ENCODE measurements at regions not wholly inside any gene's neighbourhood (a gene's known extent, or its start where the extent isn't known, plus 50 kb on each side); places are given as distances from the start of the nearest gene placed in this dataset.

- ATAC-seq (no peak), FAIRE-seq (no peak), DNase-seq (ENCODE audit: low spot score) (no peak)
- H4K20me1 ChIP-seq (ENCODE audit: insufficient read depth, low read length): no peaks in the 10 kb centered on the region
- H3K36me3 ChIP-seq (replicated peaks in 1 of 2; ENCODE audit: control insufficient read depth in 1 of 2, insufficient read depth in 2 of 2, low read length in 2 of 2): no peaks in the 10 kb centered on the region
- 79% methylated on average over 8 of the region's 21 CpGs for WGBS (ENCODE audit: low lambda C conversion rate)
- no peaks in the 10 kb centered on the region for H3K27me3 ChIP-seq (ENCODE audit: control insufficient read depth in 1 of 2, insufficient read depth in 2 of 2, low read length in 2 of 2)
- H3K4me1 ChIP-seq (ENCODE audit: insufficient read depth, low read length): no peaks in the 10 kb centered on the region
- in situ Hi-C loops (cut with HindIII; ENCODE audit: extremely low pct_ligation_motif_present, low pct_unique_long_range_greater_than_20kb): no loop called here
- ChIA-PET POLR2A (no interaction called here), CTCF (ENCODE audit: low intra/inter-chr PET ratio, low total read pairs) (no interaction called here)
- H3K9ac ChIP-seq (ENCODE audit: insufficient read depth, low read depth, low read length): no peak overlapping the region
- no peak overlapping the region for H2AFZ ChIP-seq (ENCODE audit: low read length)
- intact Hi-C loops (cut with micrococcal nuclease; ENCODE audit: unreplicated experiment): no loop called here
- H3K4me2 ChIP-seq (ENCODE audit: low read depth, low read length): no peak overlapping the region
- H3K9me3 ChIP-seq (ENCODE audit: low read length): peaks cover 51% of the 10 kb centered on the region
- H3K27ac ChIP-seq (ENCODE audit: extremely low read length, insufficient read depth, low read length): no peak overlapping the region
- no peaks in the 10 kb centered on the region for H3K79me2 ChIP-seq (ENCODE audit: insufficient read depth, low read length)
- no TSS peak for BruUV-seq (replicated peaks)
- no peak overlapping the region for H3K4me3 ChIP-seq (replicated peaks in 1 of 3; ENCODE audit: insufficient read depth in 1 of 3, low read depth in 2 of 3, low read length in 3 of 3)
- TF ChIP-seq SAFB2 (CRISPR knock-in tag; IDR thresholded peaks at IDR 0.05; ENCODE audit: borderline replicate concordance, low read depth) (no peak), SAP130 (CRISPR knock-in tag; IDR thresholded peaks at IDR 0.05; ENCODE audit: low read depth) (no peak), FOXC1 (CRISPR knock-in tag; IDR thresholded peaks at IDR 0.05; ENCODE audit: borderline replicate concordance) (no peak), GABPA (IDR thresholded peaks at IDR 0.05; ENCODE audit: low read depth, low read length) (no peak), GABPA (CRISPR knock-in tag; IDR thresholded peaks at IDR 0.05; ENCODE audit: low read depth) (no peak), ZNF564 (CRISPR knock-in tag; IDR thresholded peaks at IDR 0.05) (no peak)
- TF ChIP-seq, protein P1, sequence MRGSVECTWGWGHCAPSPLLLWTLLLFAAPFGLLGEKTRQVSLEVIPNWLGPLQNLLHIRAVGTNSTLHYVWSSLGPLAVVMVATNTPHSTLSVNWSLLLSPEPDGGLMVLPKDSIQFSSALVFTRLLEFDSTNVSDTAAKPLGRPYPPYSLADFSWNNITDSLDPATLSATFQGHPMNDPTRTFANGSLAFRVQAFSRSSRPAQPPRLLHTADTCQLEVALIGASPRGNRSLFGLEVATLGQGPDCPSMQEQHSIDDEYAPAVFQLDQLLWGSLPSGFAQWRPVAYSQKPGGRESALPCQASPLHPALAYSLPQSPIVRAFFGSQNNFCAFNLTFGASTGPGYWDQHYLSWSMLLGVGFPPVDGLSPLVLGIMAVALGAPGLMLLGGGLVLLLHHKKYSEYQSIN (CRISPR knock-in tag; IDR thresholded peaks at IDR 0.05; ENCODE audit: borderline replicate concordance): no peak
- TF ChIP-seq, protein P2, sequence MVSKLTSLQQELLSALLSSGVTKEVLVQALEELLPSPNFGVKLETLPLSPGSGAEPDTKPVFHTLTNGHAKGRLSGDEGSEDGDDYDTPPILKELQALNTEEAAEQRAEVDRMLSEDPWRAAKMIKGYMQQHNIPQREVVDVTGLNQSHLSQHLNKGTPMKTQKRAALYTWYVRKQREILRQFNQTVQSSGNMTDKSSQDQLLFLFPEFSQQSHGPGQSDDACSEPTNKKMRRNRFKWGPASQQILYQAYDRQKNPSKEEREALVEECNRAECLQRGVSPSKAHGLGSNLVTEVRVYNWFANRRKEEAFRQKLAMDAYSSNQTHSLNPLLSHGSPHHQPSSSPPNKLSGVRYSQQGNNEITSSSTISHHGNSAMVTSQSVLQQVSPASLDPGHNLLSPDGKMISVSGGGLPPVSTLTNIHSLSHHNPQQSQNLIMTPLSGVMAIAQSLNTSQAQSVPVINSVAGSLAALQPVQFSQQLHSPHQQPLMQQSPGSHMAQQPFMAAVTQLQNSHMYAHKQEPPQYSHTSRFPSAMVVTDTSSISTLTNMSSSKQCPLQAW (CRISPR knock-in tag; IDR thresholded peaks at IDR 0.05): no peak
Measured at GRCh38 chr4:63349674-63350025, 1059.6 kb downstream of the TECRL start.

Data from HepG2 (cell line).